HepG2 (cell line): ENCODE measurements at regions not wholly inside any gene's neighbourhood (a gene's known extent, or its start where the extent isn't known, plus 50 kb on each side); places are given as distances from the start of the nearest gene placed in this dataset.

ENCODE experiments used
- ATAC-seq: fragments of 200-7000 bp; cut with Tn5 transposase; 3 replicates; pipeline ENCODE4 v1.9.1; 2020; ENCODE audit warnings: mild to moderate bottlenecking, moderate library complexity
- BruUV-seq: library from RNA; stranded (reverse); fragments of 400-500 nt; replicated peaks from 2 replicates; lab custom pipeline; 2021; lab: Mats Ljungman, UMichigan
- CTCF ChIA-PET: fragments of 300-600 bp; formaldehyde crosslinking; extraction: SDS; loops from one replicate; lab custom pipeline; 2021; ENCODE audit warnings: low total read pairs, inconsistent platforms, low intra/inter-chr PET ratio; lab: Yijun Ruan, JAX
- POLR2A ChIA-PET: fragments of 350-600 bp; sonication (Branson Sonifier 250); formaldehyde crosslinking; loops from one replicate; lab custom pipeline; 2020; ENCODE audit warnings: antibody characterized with exemption, inconsistent platforms; lab: Yijun Ruan, JAX
- DNase-seq: peaks from one replicate; pipeline ENCODE4 v3.0.0-alpha.2; 2015; ENCODE audit warnings: low spot score
- FAIRE-seq: peaks from 3 replicates; lab custom pipeline; 2011; peaks lifted over from hg19 to GRCh38; lab: Jason Lieb, UNC
- H2AFZ ChIP-seq: one replicate; pipeline ENCODE4 v1.6.1; 2011; ENCODE audit warnings: low read length, inconsistent platforms
- H3K27ac ChIP-seq: fragments of 300-600 bp; 3 replicates; pipeline ENCODE4 v1.8.0; 2011; ENCODE audit warnings: mixed run types, mild to moderate bottlenecking, mixed read lengths, low read length, inconsistent platforms; ENCODE audit not compliant: insufficient read depth; ENCODE audit errors: extremely low read length
- H3K27me3 ChIP-seq, 2 experiments: fragments of 200-600 bp in 1 of 2; 2 replicates in 1 of 2; 3 replicates in 1 of 2; pipeline versions ENCODE4 v1.6.0 to v1.8.0; 2011; ENCODE audit warnings: low read length in 2 of 2, mild to moderate bottlenecking in 2 of 2, moderate library complexity in 2 of 2, inconsistent platforms in 1 of 2; ENCODE audit not compliant: insufficient read depth in 2 of 2, control insufficient read depth in 1 of 2
- H3K36me3 ChIP-seq, 2 experiments: fragments of 200-600 bp in 1 of 2; replicated peaks in 1 of 2; 2 replicates in 1 of 2; 3 replicates in 1 of 2; pipeline versions ENCODE4 v1.5.1 to v1.8.0; 2011; ENCODE audit warnings: low read length in 2 of 2, inconsistent platforms in 1 of 2; ENCODE audit not compliant: insufficient read depth in 2 of 2, control insufficient read depth in 1 of 2
- H3K4me1 ChIP-seq: 2 replicates; pipeline ENCODE4 v1.5.1; 2012; ENCODE audit warnings: low read length, inconsistent platforms; ENCODE audit not compliant: insufficient read depth
- H3K4me2 ChIP-seq: 2 replicates; pipeline ENCODE4 v1.6.0; 2011; ENCODE audit warnings: low read depth, low read length, inconsistent platforms
- H3K4me3 ChIP-seq, 3 experiments: fragments of 200-600 bp in 1 of 3; sonication (generic), shearing (Covaris generic) in 1 of 3; replicated peaks in 1 of 3; 2 replicates each; pipeline ENCODE4 v1.5.1; 2011 to 2016; ENCODE audit warnings: low read length in 3 of 3, inconsistent platforms in 2 of 3, low read depth in 2 of 3, mild to moderate bottlenecking in 2 of 3, control low read depth in 1 of 3, mixed read lengths in 1 of 3; ENCODE audit not compliant: insufficient read depth in 1 of 3
- H3K79me2 ChIP-seq: one replicate; pipeline ENCODE4 v1.6.1; 2011; ENCODE audit warnings: low read length, inconsistent platforms; ENCODE audit not compliant: insufficient read depth
- H3K9ac ChIP-seq: 2 replicates; pipeline ENCODE4 v1.6.0; 2011; ENCODE audit warnings: mild to moderate bottlenecking, low read depth, low read length, inconsistent platforms; ENCODE audit not compliant: insufficient read depth
- H3K9me3 ChIP-seq: 2 replicates; pipeline ENCODE4 v1.5.1; 2012; ENCODE audit warnings: mild to moderate bottlenecking, low read length
- H4K20me1 ChIP-seq: 2 replicates; pipeline ENCODE4 v1.6.0; 2011; ENCODE audit warnings: inconsistent platforms, mild to moderate bottlenecking, low read length, moderate library complexity; ENCODE audit not compliant: insufficient read depth
- DNMT1 ChIP-seq: sonication (generic); formaldehyde crosslinking; IDR thresholded peaks from 2 replicates; pipeline ENCODE4 v1.5.1; 2020; ENCODE audit warnings: mild to moderate bottlenecking, missing genetic modification reagents
- EP300 ChIP-seq, 3 experiments: sonication (generic) in 1 of 3; formaldehyde crosslinking in 1 of 3; IDR thresholded peaks; 2 replicates each; pipeline versions ENCODE4 v1.5.1 to v1.6.1; 2011 to 2020; ENCODE audit warnings: low read depth in 2 of 3, low read length in 2 of 3, borderline replicate concordance in 1 of 3, improper control_type of control experiment in 1 of 3, mild to moderate bottlenecking in 1 of 3, missing genetic modification reagents in 1 of 3, moderate library complexity in 1 of 3
- GFI1 ChIP-seq: sonication (generic); formaldehyde crosslinking; IDR thresholded peaks from 2 replicates; pipeline ENCODE4 v1.5.0; 2020; ENCODE audit warnings: missing genetic modification reagents, mild to moderate bottlenecking, borderline replicate concordance
- GPN1 ChIP-seq: sonication (generic); formaldehyde crosslinking; IDR thresholded peaks from 2 replicates; pipeline ENCODE4 v1.5.1; 2020; ENCODE audit warnings: missing genetic modification reagents, borderline replicate concordance
- NFIC ChIP-seq: IDR thresholded peaks from 2 replicates; pipeline ENCODE4 v1.6.1; 2012; ENCODE audit warnings: mild to moderate bottlenecking, low read length, inconsistent platforms
- RXRB ChIP-seq: IDR thresholded peaks from 2 replicates; pipeline ENCODE4 v1.6.1; 2016; ENCODE audit warnings: borderline replicate concordance, missing genetic modification reagents, missing compliant biosample characterization
- SMC3 ChIP-seq: IDR thresholded peaks from 2 replicates; pipeline ENCODE4 v1.6.1; 2011; ENCODE audit warnings: low read length, improper control_type of control experiment
- SNAI1 ChIP-seq: sonication (generic); formaldehyde crosslinking; IDR thresholded peaks from 2 replicates; pipeline ENCODE4 v1.5.0; 2020; ENCODE audit warnings: mild to moderate bottlenecking, missing genetic modification reagents, borderline replicate concordance
- STAG1 ChIP-seq: sonication (generic); formaldehyde crosslinking; IDR thresholded peaks from 2 replicates; pipeline ENCODE4 v1.4.0; 2020; ENCODE audit warnings: missing genetic modification reagents
- STAT5B ChIP-seq: sonication (generic); formaldehyde crosslinking; IDR thresholded peaks from 2 replicates; pipeline ENCODE4 v1.4.0; 2020; ENCODE audit warnings: missing genetic modification reagents
- ZNF337 ChIP-seq: sonication (generic); formaldehyde crosslinking; IDR thresholded peaks from 2 replicates; pipeline ENCODE4 v1.5.1; 2020; ENCODE audit warnings: missing genetic modification reagents, low read depth, mild to moderate bottlenecking, borderline replicate concordance
- ZNF570 ChIP-seq: sonication (generic); formaldehyde crosslinking; IDR thresholded peaks from 2 replicates; pipeline ENCODE4 v1.4.0; 2020; ENCODE audit warnings: mild to moderate bottlenecking, missing genetic modification reagents, borderline replicate concordance
- in situ Hi-C: cut with HindIII; loops from 2 replicates; pipeline ENCODE4 v1.10.0; 2017; ENCODE audit warnings: low pct_unique_long_range_greater_than_20kb; ENCODE audit not compliant: extremely low pct_ligation_motif_present
- intact Hi-C: fragments of 100-400 bp; cut with micrococcal nuclease; formaldehyde crosslinking; loops from one replicate; pipeline ENCODE4 v1.10.0; 2022; ENCODE audit not compliant: unreplicated experiment
- TF ChIP-seq, protein P1 (sequence below): sonication (generic); formaldehyde crosslinking; IDR thresholded peaks from 2 replicates; pipeline ENCODE4 v1.5.0; 2020; ENCODE audit warnings: mild to moderate bottlenecking, missing genetic modification reagents, moderate library complexity

DNA sequence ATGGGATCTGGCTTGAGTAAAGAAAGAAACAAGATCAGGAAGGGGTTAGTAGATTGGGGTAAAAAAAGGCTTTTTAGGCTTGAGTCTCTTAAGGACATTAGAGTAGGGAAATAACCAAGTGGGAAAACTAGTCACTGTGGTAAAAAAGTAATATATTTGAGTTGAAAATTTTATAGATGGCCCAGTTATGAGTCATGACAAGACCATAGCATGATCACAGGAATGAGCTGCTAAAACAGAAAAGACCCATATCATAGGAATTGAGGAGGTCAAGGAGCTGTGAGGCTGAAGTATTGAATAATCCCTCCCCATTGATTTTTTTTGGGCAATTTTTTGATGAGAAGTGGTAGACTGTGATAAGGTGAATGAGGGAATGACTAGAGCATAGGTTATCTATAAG, 69.2 kb upstream of the TBC1D5 start:
- intact Hi-C loops, result loop anchor here (2.0 kb wide), 1 partner anchor 65 kb away; no protein-coding TSS in a partner anchor
- H3K27me3 ChIP-seq, result peaks cover 0 to 8% of the 10 kb centered on the region in 2 experiments; a peak in 1 of 5 replicates
- ATAC-seq (no peak), FAIRE-seq (no peak), DNase-seq (no peak)
- ChIA-PET POLR2A (no interaction called here), CTCF (no interaction called here)
- no peak overlapping the region for H3K4me3 ChIP-seq
- TF ChIP-seq GFI1 (CRISPR knock-in tag) (no peak), RXRB (CRISPR knock-in tag) (no peak), ZNF570 (CRISPR knock-in tag) (no peak), NFIC (no peak), ZNF337 (CRISPR knock-in tag) (no peak), SNAI1 (no peak), DNMT1 (CRISPR knock-in tag) (no peak)
- no peaks in the 10 kb centered on the region for H3K9me3 ChIP-seq
- H3K9ac ChIP-seq, result no peak overlapping the region
- no peaks in the 10 kb centered on the region for H3K4me1 ChIP-seq
- no peaks in the 10 kb centered on the region for H3K79me2 ChIP-seq
- H3K27ac ChIP-seq, result no peak overlapping the region
- H3K36me3 ChIP-seq, result no peaks in the 10 kb centered on the region
- no TSS peak for BruUV-seq
- H2AFZ ChIP-seq, result no peak overlapping the region
- no peak overlapping the region for H3K4me2 ChIP-seq
- in situ Hi-C loops, result no loop called here
- no peaks in the 10 kb centered on the region for H4K20me1 ChIP-seq

DNA sequence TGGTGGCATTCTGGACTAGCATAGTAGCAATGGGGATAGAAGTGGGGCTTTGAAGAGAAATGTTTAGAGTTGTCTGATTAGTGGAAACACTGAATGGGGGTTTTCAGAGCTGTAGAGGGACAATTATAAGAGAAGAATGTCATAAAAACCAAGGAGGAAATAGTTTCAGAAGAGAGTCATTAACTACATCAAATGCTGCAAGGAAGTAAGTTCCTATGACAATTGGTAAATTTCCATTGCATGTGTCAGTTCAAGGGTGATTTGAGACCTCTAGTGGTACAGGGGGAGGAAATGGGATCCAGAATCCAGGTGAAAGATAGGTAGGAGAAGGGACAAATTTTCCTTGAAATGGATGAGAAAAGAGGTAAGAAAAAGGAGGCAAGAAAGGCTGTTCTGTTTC, 68.3 kb upstream of the TBC1D5 start:
- FAIRE-seq, result peak; percentile 18
- no peaks in the 10 kb centered on the region for H4K20me1 ChIP-seq
- peak; percentile 59; the same call in 2 of the 3 replicates for ATAC-seq
- DNase-seq, result peak; percentile 15
- peaks cover 0 to 8% of the 10 kb centered on the region in 2 experiments; a peak in 1 of 5 replicates for H3K27me3 ChIP-seq
- no peaks in the 10 kb centered on the region for H3K36me3 ChIP-seq
- in situ Hi-C loops (no loop called here), intact Hi-C loops (loop anchor here (2.0 kb wide), 1 partner anchor 64 kb away; no protein-coding TSS in a partner anchor)
- H3K4me3 ChIP-seq, result no peak overlapping the region
- ChIA-PET POLR2A (no interaction called here), CTCF (no interaction called here)
- no TSS peak for BruUV-seq
- no peaks in the 10 kb centered on the region for H3K9me3 ChIP-seq
- no peak overlapping the region for H2AFZ ChIP-seq
- H3K9ac ChIP-seq, result no peak overlapping the region
- no peaks in the 10 kb centered on the region for H3K4me1 ChIP-seq
- TF ChIP-seq, protein P1, sequence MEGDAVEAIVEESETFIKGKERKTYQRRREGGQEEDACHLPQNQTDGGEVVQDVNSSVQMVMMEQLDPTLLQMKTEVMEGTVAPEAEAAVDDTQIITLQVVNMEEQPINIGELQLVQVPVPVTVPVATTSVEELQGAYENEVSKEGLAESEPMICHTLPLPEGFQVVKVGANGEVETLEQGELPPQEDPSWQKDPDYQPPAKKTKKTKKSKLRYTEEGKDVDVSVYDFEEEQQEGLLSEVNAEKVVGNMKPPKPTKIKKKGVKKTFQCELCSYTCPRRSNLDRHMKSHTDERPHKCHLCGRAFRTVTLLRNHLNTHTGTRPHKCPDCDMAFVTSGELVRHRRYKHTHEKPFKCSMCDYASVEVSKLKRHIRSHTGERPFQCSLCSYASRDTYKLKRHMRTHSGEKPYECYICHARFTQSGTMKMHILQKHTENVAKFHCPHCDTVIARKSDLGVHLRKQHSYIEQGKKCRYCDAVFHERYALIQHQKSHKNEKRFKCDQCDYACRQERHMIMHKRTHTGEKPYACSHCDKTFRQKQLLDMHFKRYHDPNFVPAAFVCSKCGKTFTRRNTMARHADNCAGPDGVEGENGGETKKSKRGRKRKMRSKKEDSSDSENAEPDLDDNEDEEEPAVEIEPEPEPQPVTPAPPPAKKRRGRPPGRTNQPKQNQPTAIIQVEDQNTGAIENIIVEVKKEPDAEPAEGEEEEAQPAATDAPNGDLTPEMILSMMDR (CRISPR knock-in tag), result peak; percentile 58
- TF ChIP-seq EP300 (IDR thresholded peaks at IDR 0.05; ENCODE audit: low read depth in 2 of 2, low read length in 2 of 2) (peak in 1 of 2 experiments; percentile 17; a peak in 1 of 4 replicates), EP300 (CRISPR knock-in tag; IDR thresholded peaks at IDR 0.05; ENCODE audit: borderline replicate concordance) (no peak), STAT5B (no peak), SMC3 (peak; percentile 18; the same call in 1 of the 2 replicates), STAG1 (peak; percentile 68), GPN1 (CRISPR knock-in tag) (no peak)
- H3K27ac ChIP-seq, result no peak overlapping the region
- no peaks in the 10 kb centered on the region for H3K79me2 ChIP-seq
- no peak overlapping the region for H3K4me2 ChIP-seq
